Spleen (tissue), 11 donors: ENCODE measurements at regions not wholly inside any gene's neighbourhood (a gene's known extent, or its start where the extent isn't known, plus 50 kb on each side); places are given as distances from the start of the nearest gene placed in this dataset.

Source experiments
- DNase-seq: peaks from one replicate; pipeline ENCODE4 v3.0.0-alpha.2; 2020
- H3K27ac ChIP-seq, 8 donors: fragments of 200-600 bp; sonication (generic) in 7 of 8; 1 replicate in 4 of 8; 2 replicates in 4 of 8; pipeline versions ENCODE4 v1.5.0 to v1.8.0; 2016 to 2021; ENCODE audit warnings: inconsistent platforms in 4 of 8, mild to moderate bottlenecking in 4 of 8, moderate library complexity in 1 of 8
- H3K27me3 ChIP-seq, 7 donors: fragments of 200-600 bp; sonication (generic) in 6 of 7; replicated peaks in 1 of 7; 1 replicate in 4 of 7; 2 replicates in 3 of 7; pipeline versions ENCODE4 v1.5.0 to v1.8.0; 2016 to 2021; ENCODE audit warnings: inconsistent platforms in 3 of 7, mild to moderate bottlenecking in 1 of 7
- H3K36me3 ChIP-seq, 6 donors: fragments of 200-600 bp; sonication (generic) in 5 of 6; 1 replicate in 4 of 6; 2 replicates in 2 of 6; pipeline versions ENCODE4 v1.5.0 to v1.8.0; 2016 to 2021; ENCODE audit warnings: inconsistent platforms in 2 of 6
- H3K4me1 ChIP-seq, 6 donors: fragments of 200-600 bp; sonication (generic) in 5 of 6; 1 replicate in 3 of 6; 2 replicates in 3 of 6; pipeline versions ENCODE4 v1.5.0 to v1.8.0; 2016 to 2021; ENCODE audit warnings: inconsistent platforms in 3 of 6
- H3K4me3 ChIP-seq, 8 donors: fragments of 200-600 bp; sonication (generic) in 7 of 8; 1 replicate in 4 of 8; 2 replicates in 4 of 8; pipeline versions ENCODE4 v1.5.0 to v1.8.0; 2016 to 2021; ENCODE audit warnings: inconsistent platforms in 4 of 8, mild to moderate bottlenecking in 4 of 8, moderate library complexity in 2 of 8
- H3K9me3 ChIP-seq, 8 donors: fragments of 200-600 bp; sonication (generic) in 7 of 8; 1 replicate in 4 of 8; 2 replicates in 4 of 8; pipeline versions ENCODE4 v1.5.0 to v1.8.0; 2016 to 2021; ENCODE audit warnings: inconsistent platforms in 4 of 8
- CTCF ChIP-seq, 11 experiments: fragments of 200-600 bp in 7 of 11; fragments of 450-650 bp in 4 of 11; sonication (generic) in 4 of 11; IDR thresholded peaks in 8 of 11; conservative IDR thresholded peaks in 3 of 11; 1 replicate in 7 of 11; 2 replicates in 4 of 11; pipeline versions ENCODE4 v1.4.0 to v1.8.0; 2016 to 2021; ENCODE audit warnings: antibody characterized with exemption in 11 of 11, inconsistent platforms in 4 of 11, mild to moderate bottlenecking in 1 of 11
- POLR2A ChIP-seq, 3 donors: fragments of 450-650 bp; IDR thresholded peaks; one replicate each; pipeline ENCODE4 v1.5.1; 2017; ENCODE audit warnings: antibody characterized with exemption in 3 of 3, mild to moderate bottlenecking in 1 of 3
- POLR2AphosphoS5 ChIP-seq, 3 donors: sonication (generic); formaldehyde crosslinking; IDR thresholded peaks; one replicate each; pipeline ENCODE4 v1.5.1; 2017; ENCODE audit warnings: antibody characterized with exemption in 3 of 3
- WGBS, 5 donors: extraction: QIAGEN DNeasy Blood & Tissue Kit in 3 of 5; methylation state at CpG; one replicate each; pipeline versions ENCODE4 v1.1.5 to v1.1.7; 2013 to 2018; 5-methylcytosine and 5-hydroxymethylcytosine counted together
- intact Hi-C: fragments of 100-400 bp; cut with DNase I; formaldehyde crosslinking; loops from one replicate; pipeline ENCODE4 v1.15.0; 2023; ENCODE audit warnings: low total_unique reads
- donor health status: healthy with polysubstance abuse.
- donor health status: DM: no; HTN: no; CAD: no; lungs with moderate emphysema.
- donor health status: DM: no; HTN: no; CAD: no.
- donor health status: Bipolar disorder and iron deficiency.
- donor health status: healthy.
- donor health status: DM: no; HTN: no; CAD: no.
- donor health status: DM: yes; HTN: yes; CAD: no.

- Histone ChIP-seq H3K27ac (no peak overlapping the region), H3K27me3 (no peaks in the 10 kb centered on the region), H3K4me1 (peaks cover 0 to 4% (median 0%) of the 10 kb centered on the region in 6 donors), H3K9me3 (peaks cover 0 to 2% (median under 1%) of the 10 kb centered on the region in 8 donors), H3K4me3 (no peak overlapping the region), H3K36me3 (no peaks in the 10 kb centered on the region)
- WGBS, 5 donors, result 82 to 86% (median 84%) methylated on average over 9 of the region's 9 CpGs
- TF ChIP-seq POLR2A (IDR thresholded peaks at IDR 0.05), result no peak
- no peak for TF ChIP-seq POLR2AphosphoS5 (IDR thresholded peaks at IDR 0.05)
- no peak for TF ChIP-seq CTCF (IDR thresholded peaks at IDR 0.05 in 8 of 11, conservative IDR thresholded peaks at IDR 0.05 in 3 of 11)
- DNase-seq, result no peak
- intact Hi-C loops, result no loop called here
Measured at GRCh38 chr12:31225656-31226535, 100.1 kb downstream of the SINHCAF start.

- DNase-seq, result no peak
- Histone ChIP-seq H3K4me3 (no peak overlapping the region), H3K4me1 (peaks cover 0 to 4% (median 0%) of the 10 kb centered on the region in 6 donors), H3K36me3 (no peaks in the 10 kb centered on the region), H3K9me3 (peaks cover 0 to 9% (median 3%) of the 10 kb centered on the region in 8 donors), H3K27me3 (peaks cover 0 to 1% (median 0%) of the 10 kb centered on the region in 7 donors), H3K27ac (no peak overlapping the region)
- TF ChIP-seq CTCF (IDR thresholded peaks at IDR 0.05 in 8 of 11, conservative IDR thresholded peaks at IDR 0.05 in 3 of 11), result no peak
- no peak for TF ChIP-seq POLR2A (IDR thresholded peaks at IDR 0.05)
- TF ChIP-seq POLR2AphosphoS5 (IDR thresholded peaks at IDR 0.05), result no peak
- WGBS, 5 donors, result 73 to 90% (median 84%) methylated on average over 5 to 10 of the region's 10 CpGs
- intact Hi-C loops, result no loop called here
Measured at GRCh38 chr12:31226639-31227038, 99.3 kb downstream of the SINHCAF start.

- DNase-seq, result no peak
- Histone ChIP-seq H3K4me1 (peaks cover 0 to 4% (median 0%) of the 10 kb centered on the region in 6 donors), H3K27me3 (peaks cover 0 to 8% (median 0%) of the 10 kb centered on the region in 7 donors), H3K27ac (no peak overlapping the region), H3K4me3 (no peak overlapping the region), H3K36me3 (no peaks in the 10 kb centered on the region), H3K9me3 (peaks cover 0 to 15% (median 5%) of the 10 kb centered on the region in 8 donors)
- TF ChIP-seq POLR2A (IDR thresholded peaks at IDR 0.05) (no peak), CTCF (IDR thresholded peaks at IDR 0.05 in 8 of 11, conservative IDR thresholded peaks at IDR 0.05 in 3 of 11) (no peak), POLR2AphosphoS5 (IDR thresholded peaks at IDR 0.05) (peak in 2 of 3 donors; percentile 11 to 51)
- WGBS, 5 donors, result 64 to 74% (median 68%) methylated on average over 9 to 12 of the region's 12 CpGs
- intact Hi-C loops, result no loop called here
Measured at GRCh38 chr12:31227401-31227981, 98.5 kb downstream of the SINHCAF start.
